ENCODE measurements at regions not wholly inside any gene's neighbourhood (a gene's known extent, or its start where the extent isn't known, plus 50 kb on each side); places are given as distances from the start of the nearest gene placed in this dataset.

- DNase-seq (ENCODE audit: low read depth) = no peak
These were observed 133.4 kb downstream of the ESM1 start for GRCh38 chr5:54852007-54852406.

DNA sequence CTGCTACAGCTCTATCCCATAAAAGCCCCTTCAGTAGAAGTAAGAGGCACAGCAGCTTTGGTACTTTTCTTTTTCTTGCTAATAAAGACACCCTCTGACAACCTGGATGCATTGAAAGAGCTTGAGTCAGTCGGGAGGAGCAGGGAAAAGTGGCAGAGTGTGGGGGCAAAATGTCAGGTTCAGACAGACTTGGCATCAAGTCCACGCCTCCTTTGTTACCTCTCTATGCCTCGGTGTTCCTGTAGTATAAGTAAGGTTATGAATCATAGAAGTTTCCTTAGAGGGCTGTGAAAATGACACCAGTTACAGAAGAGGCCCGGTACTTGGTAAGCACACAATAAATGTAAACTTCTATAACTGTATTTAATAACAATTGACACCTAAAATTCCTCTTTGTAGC, 133.9 kb downstream of the ESM1 start:
- DNase-seq (ENCODE audit: low read depth) = no peak

- no peak for DNase-seq (ENCODE audit: low read depth)
These were observed 136.8 kb downstream of the ESM1 start for GRCh38 chr5:54848581-54848980.

GRCh38 chr5:54845567-54845941, 139.8 kb downstream of the ESM1 start:
- DNase-seq (ENCODE audit: low read depth) = no peak

GRCh38 chr5:54844905-54845566, 140.4 kb downstream of the ESM1 start:
- DNase-seq (ENCODE audit: low read depth) = no peak

- no peak for DNase-seq (ENCODE audit: low read depth)
These were observed 141.1 kb downstream of the ESM1 start for GRCh38 chr5:54844266-54844665.

- DNase-seq (ENCODE audit: low read depth) = no peak
These were observed 143.9 kb downstream of the ESM1 start for GRCh38 chr5:54841481-54841880.

DNA sequence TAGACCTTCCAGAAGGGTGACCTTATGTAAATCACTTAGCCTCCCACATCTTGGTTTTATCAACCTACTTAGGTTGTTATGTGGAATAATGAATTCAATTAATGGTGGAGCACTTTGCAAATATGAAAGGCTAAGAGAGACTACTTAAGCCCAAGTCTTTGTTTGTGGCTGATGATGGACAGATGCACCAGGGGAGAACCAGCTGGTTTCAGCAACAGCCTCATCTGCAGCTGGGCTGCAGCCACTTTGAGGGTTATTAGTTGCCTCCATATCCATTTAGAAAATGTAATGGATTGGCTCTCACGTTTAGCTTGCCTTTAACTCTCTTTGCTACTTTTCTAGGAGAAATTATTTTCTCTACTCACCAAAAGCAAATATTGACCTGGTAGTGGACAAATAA, 146.6 kb downstream of the ESM1 start:
- no peak for DNase-seq (ENCODE audit: low read depth)

GRCh38 chr5:54837981-54838380, 147.4 kb downstream of the ESM1 start:
- no peak for DNase-seq (ENCODE audit: low read depth)

DNA sequence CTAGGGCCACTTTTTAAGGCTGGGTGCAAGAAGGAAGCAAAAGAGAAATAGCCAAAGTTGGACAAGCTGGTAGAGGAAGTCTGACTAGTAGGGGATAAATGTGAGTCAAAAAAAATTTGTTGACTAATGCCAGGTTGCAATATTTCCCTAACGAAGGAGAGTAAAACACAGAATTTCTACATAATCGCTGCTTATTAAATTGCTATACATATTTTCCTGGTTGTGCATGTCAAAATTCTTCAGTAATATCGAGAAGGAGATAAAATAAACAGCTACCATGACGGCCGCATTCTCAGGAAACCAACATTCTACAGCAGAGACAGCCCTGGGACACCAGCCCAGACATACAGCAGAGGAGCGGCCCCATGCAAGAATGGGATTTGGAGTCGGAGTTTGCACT, 148.3 kb downstream of the ESM1 start:
- no peak for DNase-seq (ENCODE audit: low read depth)

- no peak for DNase-seq (ENCODE audit: low read depth)
These were observed 149.7 kb downstream of the ESM1 start for GRCh38 chr5:54835647-54836046.

- DNase-seq (ENCODE audit: low read depth) = no peak
These were observed 151.1 kb downstream of the ESM1 start for GRCh38 chr5:54834121-54834842.

DNA sequence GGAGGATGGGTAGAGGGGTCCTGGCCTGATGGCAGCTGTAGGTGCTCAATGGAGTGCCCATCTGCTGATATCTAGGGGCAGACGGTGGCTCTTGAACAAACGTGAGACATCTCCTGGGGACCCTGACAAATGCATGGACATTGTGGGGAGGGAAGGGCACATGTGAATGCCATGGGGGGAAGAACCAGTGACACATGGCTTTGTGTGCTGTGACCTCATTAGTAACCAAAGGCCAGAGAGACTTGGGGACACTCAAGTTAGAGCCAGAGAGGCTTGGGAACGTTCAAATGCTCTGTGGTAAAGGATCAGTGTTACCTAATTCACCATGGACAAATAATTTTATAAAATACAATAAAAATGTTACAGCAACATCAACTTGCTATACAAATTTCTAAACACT, 151.8 kb downstream of the ESM1 start:
- DNase-seq (ENCODE audit: low read depth) = no peak

DNA sequence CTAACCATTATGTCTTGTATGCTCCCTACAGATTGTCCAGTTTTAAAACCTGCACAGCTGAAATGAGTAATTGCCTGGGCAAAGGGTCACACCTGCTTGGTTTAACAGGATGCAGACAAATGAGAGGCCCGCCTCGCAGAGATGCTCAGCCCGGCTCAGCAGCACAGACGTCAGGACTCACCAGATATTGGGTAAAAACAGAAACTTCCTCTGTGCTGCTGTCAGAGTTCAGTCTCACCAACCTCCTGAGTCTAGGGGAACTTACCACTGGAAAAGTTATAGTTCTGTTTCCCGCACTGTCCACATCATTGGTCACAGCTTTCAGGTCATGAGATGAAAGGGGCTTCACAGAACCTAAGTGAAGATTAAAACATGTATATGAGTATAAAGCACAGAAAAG, 152.5 kb downstream of the ESM1 start:
- no peak for DNase-seq (ENCODE audit: low read depth)

GRCh38 chr5:54832045-54832444, 153.3 kb downstream of the ESM1 start:
- no peak for DNase-seq (ENCODE audit: low read depth)

DNA sequence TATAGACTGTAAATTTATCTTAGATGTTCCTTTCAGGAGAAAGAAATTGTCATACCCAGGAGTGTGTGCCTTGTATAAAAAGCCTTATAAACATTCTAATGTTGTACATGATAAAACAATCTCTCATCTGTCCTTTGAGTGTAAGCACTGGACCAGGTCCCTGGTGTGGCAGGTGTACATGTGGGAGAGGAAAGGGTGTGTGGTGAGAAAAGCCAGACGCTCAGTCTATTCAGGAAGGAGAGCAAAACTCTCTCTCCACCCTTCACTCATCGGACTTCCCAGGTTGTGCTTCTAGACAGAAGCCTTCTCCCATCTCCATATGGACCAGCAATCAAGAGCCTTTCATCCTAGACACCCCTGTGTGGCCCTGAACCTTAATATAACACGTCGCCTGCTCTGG, 154.2 kb downstream of the ESM1 start:
- no peak for DNase-seq (ENCODE audit: low read depth)

DNA sequence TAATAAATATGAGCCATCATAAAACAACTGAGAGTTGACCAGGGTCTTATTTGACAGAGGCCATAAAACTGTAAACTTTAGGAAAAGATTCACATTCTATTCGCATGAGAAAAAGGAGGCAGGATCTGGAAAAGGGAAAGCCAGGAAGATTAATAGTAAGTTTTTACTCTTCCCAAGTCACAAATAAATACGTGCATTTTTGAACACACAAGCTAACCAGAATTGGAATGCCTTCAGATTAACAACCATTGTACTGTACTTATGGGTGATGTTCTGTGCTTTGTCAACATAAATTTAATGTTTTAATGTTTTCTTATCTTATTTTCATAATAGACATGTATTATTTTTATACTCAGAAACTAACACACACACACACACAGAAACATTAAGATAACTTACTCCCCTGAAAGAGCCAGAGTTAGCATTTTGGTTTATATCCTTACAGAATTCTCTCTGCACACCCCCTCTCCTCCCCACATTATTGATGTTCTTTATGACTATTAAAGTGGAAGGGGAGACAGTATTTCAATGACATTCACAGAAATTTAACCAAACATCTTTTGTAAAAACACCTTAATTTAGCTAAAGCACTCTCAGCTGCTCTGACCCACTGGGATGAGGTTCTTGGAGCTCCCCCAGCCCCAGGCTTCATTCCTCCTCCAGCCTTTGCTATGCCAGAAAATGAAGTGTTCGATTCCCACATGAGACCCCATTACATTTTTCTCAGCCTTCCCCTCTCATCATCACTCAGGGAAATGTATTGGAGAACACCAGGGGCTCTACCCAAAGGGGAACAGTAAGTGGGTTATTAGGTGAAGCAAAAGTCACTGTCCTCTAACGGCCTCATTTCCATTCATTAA, 155.5 kb downstream of the ESM1 start:
- DNase-seq (ENCODE audit: low read depth) = no peak

GRCh38 chr5:54829102-54829501, 156.3 kb downstream of the ESM1 start:
- no peak for DNase-seq (ENCODE audit: low read depth)

DNA sequence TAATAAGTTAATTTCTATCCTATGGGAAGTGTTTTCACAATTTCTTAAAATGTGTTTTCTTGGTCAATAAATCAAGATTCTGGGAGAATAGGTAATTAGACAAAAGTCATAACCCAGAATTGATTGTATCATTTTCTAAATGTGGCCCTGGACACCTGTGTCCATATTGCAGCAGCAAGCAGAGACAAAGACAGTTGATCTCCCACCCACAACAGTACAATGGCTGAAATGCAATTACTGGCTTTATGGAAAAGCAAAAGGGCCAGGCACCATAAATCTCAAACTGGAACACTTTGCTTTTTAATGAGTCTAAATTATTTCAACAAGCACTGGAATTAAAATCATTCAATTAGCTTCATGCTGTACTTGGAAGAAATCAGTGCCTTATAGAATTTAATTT, 157.2 kb downstream of the ESM1 start:
- no peak for DNase-seq (ENCODE audit: low read depth)

DNA sequence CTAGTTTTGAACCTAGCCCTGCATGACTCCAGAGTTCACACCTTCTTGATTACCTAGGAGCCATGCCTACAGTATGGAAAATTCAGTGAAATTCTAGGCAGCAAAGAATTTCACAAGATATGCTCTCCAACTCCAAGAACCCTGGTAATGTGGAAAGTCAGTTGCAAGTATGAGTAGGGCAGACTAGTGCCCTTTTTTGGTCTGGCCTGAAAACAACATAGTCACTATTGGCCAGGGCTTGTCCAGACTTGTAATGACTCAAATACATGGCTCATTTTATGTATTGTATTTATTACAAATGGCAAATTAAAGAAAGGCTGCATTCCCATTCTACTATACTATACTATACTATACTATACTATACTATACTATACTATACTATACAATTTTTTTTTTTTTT, 160.4 kb downstream of the ESM1 start:
- no peak for DNase-seq (ENCODE audit: low read depth)

DNA sequence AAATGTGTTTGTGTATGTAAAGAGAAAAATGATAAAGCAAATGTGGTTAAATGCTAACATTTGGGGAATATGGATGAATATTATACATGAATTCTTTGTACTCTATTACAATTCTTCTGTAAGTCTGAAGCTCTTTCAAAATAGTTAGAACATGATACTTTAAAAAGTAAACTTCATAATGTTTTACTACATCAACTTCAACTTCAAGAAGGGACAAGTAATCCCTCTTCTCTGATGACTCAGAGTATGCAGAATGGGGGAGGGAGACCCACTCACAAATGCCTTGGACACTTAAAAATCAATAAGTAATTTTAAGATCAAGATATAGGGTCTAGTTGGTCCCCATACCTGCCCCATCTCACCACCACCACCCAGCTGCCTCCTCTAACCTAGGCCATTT, 162.4 kb downstream of the ESM1 start:
- no peak for DNase-seq (ENCODE audit: low read depth)

GRCh38 chr5:54822324-54822687, 163.1 kb downstream of the ESM1 start:
- no peak for DNase-seq (ENCODE audit: low read depth)

Data from activated T-helper 9 cell treated with anti-CD3 and anti-CD28 coated beads, Interleukin-2, amount 50 U/mL, for 16 hours (primary cell).